Mammary epithelial cell (primary cell): ENCODE measurements at regions not wholly inside any gene's neighbourhood (a gene's known extent, or its start where the extent isn't known, plus 50 kb on each side); places are given as distances from the start of the nearest gene placed in this dataset.

ENCODE experiments used
- EZH2 ChIP-seq: IDR thresholded peaks from 2 replicates; pipeline ENCODE4 v1.6.1; 2012; ENCODE audit warnings: low read length, inconsistent platforms, borderline replicate concordance
- TF ChIP-seq, protein P1 (sequence below), 2 donors: IDR thresholded peaks in 1 of 2; conservative IDR thresholded peaks in 1 of 2; 2 replicates each; pipeline ENCODE4 v1.5.1; 2011 to 2012; ENCODE audit warnings: inconsistent platforms in 2 of 2, low read length in 2 of 2, mild to moderate bottlenecking in 2 of 2, control low read depth in 1 of 2, low read depth in 1 of 2; ENCODE audit not compliant: insufficient read depth in 1 of 2; ENCODE audit errors: extremely low read depth in 1 of 2

DNA sequence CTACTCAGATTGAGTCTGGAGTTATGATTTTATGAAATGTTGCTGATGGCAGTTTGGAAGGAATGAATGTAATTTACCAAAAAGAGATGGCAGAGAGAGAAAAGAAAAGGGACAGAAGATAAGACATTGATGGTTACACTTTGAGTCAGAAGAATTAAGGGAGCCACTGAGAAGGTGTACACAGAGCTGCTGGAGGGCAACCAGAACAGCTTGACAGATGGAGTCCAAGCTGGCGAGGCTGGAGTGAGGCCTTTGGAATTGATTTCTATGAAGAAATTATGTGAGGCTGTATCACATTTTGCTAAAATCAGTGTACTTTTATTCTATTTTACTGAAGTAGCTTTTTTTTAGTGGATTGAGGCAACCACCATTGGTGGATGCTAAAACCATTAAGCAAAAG is 740.5 kb downstream of the REEP3 start:
- TF ChIP-seq, protein P1, sequence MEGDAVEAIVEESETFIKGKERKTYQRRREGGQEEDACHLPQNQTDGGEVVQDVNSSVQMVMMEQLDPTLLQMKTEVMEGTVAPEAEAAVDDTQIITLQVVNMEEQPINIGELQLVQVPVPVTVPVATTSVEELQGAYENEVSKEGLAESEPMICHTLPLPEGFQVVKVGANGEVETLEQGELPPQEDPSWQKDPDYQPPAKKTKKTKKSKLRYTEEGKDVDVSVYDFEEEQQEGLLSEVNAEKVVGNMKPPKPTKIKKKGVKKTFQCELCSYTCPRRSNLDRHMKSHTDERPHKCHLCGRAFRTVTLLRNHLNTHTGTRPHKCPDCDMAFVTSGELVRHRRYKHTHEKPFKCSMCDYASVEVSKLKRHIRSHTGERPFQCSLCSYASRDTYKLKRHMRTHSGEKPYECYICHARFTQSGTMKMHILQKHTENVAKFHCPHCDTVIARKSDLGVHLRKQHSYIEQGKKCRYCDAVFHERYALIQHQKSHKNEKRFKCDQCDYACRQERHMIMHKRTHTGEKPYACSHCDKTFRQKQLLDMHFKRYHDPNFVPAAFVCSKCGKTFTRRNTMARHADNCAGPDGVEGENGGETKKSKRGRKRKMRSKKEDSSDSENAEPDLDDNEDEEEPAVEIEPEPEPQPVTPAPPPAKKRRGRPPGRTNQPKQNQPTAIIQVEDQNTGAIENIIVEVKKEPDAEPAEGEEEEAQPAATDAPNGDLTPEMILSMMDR (conservative IDR thresholded peaks at IDR 0.05 in 1 of 2, IDR thresholded peaks at IDR 0.05 in 1 of 2; ENCODE audit: extremely low read depth in 1 of 2, insufficient read depth in 1 of 2, low read depth in 1 of 2, low read length in 2 of 2) = no peak
- TF ChIP-seq EZH2 = no peak
